HL-60 (cell line): ENCODE measurements at regions not wholly inside any gene's neighbourhood (a gene's known extent, or its start where the extent isn't known, plus 50 kb on each side); places are given as distances from the start of the nearest gene placed in this dataset.

Source experiments
- REST ChIP-seq: IDR thresholded peaks from 2 replicates; pipeline ENCODE4 v1.6.1; 2012; ENCODE audit warnings: low read depth; ENCODE audit not compliant: insufficient replicate concordance
- SPI1 ChIP-seq: IDR thresholded peaks from 2 replicates; pipeline ENCODE4 v1.6.1; 2012; ENCODE audit warnings: low read depth, mild to moderate bottlenecking, borderline replicate concordance
- TF ChIP-seq, protein P1 (sequence below): IDR thresholded peaks from one replicate; pipeline ENCODE4 v1.5.1; 2011; ENCODE audit warnings: low read length, control low read depth, inconsistent platforms; ENCODE audit not compliant: insufficient read depth

DNA sequence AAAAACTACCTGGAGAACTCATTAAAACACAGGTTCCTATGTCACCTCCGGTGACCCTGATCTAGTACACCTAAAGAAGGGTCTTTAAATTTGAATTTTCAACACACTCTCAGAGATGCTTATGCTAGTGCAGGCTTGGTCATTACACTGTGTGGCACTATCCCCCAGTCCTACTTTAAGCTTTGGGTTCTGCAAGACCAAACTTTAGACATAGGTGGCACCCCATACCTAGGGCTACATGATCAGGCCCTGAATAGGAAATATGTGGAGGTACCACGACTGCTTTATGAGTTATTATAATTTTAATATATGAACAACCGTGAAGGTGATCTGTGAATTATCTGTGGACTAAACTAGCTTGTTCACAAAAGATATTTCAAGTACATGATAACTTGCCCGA is 201.3 kb upstream of the OR13F1 start:
- TF ChIP-seq, protein P1, sequence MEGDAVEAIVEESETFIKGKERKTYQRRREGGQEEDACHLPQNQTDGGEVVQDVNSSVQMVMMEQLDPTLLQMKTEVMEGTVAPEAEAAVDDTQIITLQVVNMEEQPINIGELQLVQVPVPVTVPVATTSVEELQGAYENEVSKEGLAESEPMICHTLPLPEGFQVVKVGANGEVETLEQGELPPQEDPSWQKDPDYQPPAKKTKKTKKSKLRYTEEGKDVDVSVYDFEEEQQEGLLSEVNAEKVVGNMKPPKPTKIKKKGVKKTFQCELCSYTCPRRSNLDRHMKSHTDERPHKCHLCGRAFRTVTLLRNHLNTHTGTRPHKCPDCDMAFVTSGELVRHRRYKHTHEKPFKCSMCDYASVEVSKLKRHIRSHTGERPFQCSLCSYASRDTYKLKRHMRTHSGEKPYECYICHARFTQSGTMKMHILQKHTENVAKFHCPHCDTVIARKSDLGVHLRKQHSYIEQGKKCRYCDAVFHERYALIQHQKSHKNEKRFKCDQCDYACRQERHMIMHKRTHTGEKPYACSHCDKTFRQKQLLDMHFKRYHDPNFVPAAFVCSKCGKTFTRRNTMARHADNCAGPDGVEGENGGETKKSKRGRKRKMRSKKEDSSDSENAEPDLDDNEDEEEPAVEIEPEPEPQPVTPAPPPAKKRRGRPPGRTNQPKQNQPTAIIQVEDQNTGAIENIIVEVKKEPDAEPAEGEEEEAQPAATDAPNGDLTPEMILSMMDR = no peak
- TF ChIP-seq REST = no peak
- no peak for TF ChIP-seq SPI1
